MM.1S (cell line): ENCODE measurements at regions not wholly inside any gene's neighbourhood (a gene's known extent, or its start where the extent isn't known, plus 50 kb on each side); places are given as distances from the start of the nearest gene placed in this dataset.

Experiments used
- CTCF ChIP-seq: fragments of 300-600 bp; sonication (generic); IDR thresholded peaks from 2 replicates; pipeline ENCODE4 v1.5.1; 2016; ENCODE audit warnings: antibody characterized with exemption, low read length, mixed read lengths
- EZH2 ChIP-seq: fragments of 300-600 bp; sonication (generic); optimal IDR thresholded peaks from 2 replicates; pipeline ENCODE3; 2017; ENCODE audit warnings: low read depth, mild to moderate bottlenecking, antibody characterized with exemption, low read length, mixed read lengths
- EZH2phosphoT487 ChIP-seq: fragments of 300-600 bp; sonication (generic); IDR thresholded peaks from 2 replicates; pipeline ENCODE4 v1.6.1; 2018; ENCODE audit warnings: antibody characterized with exemption, low read length

GRCh38 chr11:98099371-98099770 lies 921.4 kb upstream of the CNTN5 start:
- TF ChIP-seq CTCF (no peak), EZH2 (no peak), EZH2phosphoT487 (no peak)
